WTC11 (cell line): ENCODE measurements at regions not wholly inside any gene's neighbourhood (a gene's known extent, or its start where the extent isn't known, plus 50 kb on each side); places are given as distances from the start of the nearest gene placed in this dataset.
"Not testable (repeated sequence)": the region's sequence is repeated elsewhere in the genome, so short reads cannot be mapped to it uniquely, and the experiment has no call there.

Experiments used
- ATAC-seq: fragments of 200-7000 bp; cut with Tn5 transposase; 2 replicates; pipeline ENCODE4 v1.10.0; 2021; ENCODE audit warnings: mild to moderate bottlenecking, moderate library complexity
- CTCF ChIA-PET: fragments of 300-600 bp; sonication (Branson Sonifier 250); formaldehyde crosslinking; loops from one replicate; lab custom pipeline; 2021; ENCODE audit warnings: antibody characterized with exemption; lab: Charles Lee
- POLR2A ChIA-PET: fragments of 350-600 bp; sonication (Branson Sonifier 250); formaldehyde crosslinking; loops from one replicate; lab custom pipeline; 2021; ENCODE audit warnings: antibody characterized with exemption; lab: Charles Lee
- DNase-seq: peaks from one replicate; pipeline ENCODE4 v3.0.0; 2021; ENCODE audit warnings: low spot score
- H3K27ac Mint-ChIP-seq: 2 replicates; pipeline ENCODE4 v1.8.0; 2021; ENCODE audit warnings: mixed read lengths
- H3K27me3 Mint-ChIP-seq: 2 replicates; pipeline ENCODE4 v1.8.0; 2021; ENCODE audit warnings: low read depth, mild to moderate bottlenecking, moderate library complexity, mixed read lengths
- H3K36me3 Mint-ChIP-seq: 2 replicates; pipeline ENCODE4 v1.8.0; 2021; ENCODE audit warnings: mixed read lengths
- H3K4me1 Mint-ChIP-seq: 2 replicates; pipeline ENCODE4 v1.8.0; 2022; ENCODE audit warnings: mixed read lengths
- H3K4me3 Mint-ChIP-seq: 2 replicates; pipeline ENCODE4 v1.8.0; 2021; ENCODE audit warnings: mild to moderate bottlenecking, moderate library complexity, mixed read lengths
- H3K9me3 Mint-ChIP-seq: 2 replicates; pipeline ENCODE4 v1.8.0; 2021; ENCODE audit warnings: mixed read lengths
- ATF1 ChIP-seq: sonication (generic); formaldehyde crosslinking; IDR thresholded peaks from 2 replicates; pipeline ENCODE4 v1.8.1; 2023; ENCODE audit warnings: mild to moderate bottlenecking, moderate library complexity, missing genetic modification reagents
- CREB1 ChIP-seq: sonication (generic); formaldehyde crosslinking; IDR thresholded peaks from 2 replicates; pipeline ENCODE4 v1.8.0; 2023; ENCODE audit warnings: mild to moderate bottlenecking, missing genetic modification reagents
- CREM ChIP-seq: sonication (generic); formaldehyde crosslinking; IDR thresholded peaks from 2 replicates; pipeline ENCODE4 v1.8.1; 2022; ENCODE audit warnings: mild to moderate bottlenecking, missing genetic modification reagents, moderate library complexity
- CTCF ChIP-seq: fragments of 200-600 bp; IDR thresholded peaks from 2 replicates; pipeline ENCODE4 v1.8.0; 2022; ENCODE audit warnings: antibody characterized with exemption
- ERG ChIP-seq: fragments of 250-450 bp; sonication (Bioruptor Pico); IDR thresholded peaks from 2 replicates; pipeline ENCODE4 v1.8.0; 2021; ENCODE audit warnings: mild to moderate bottlenecking
- NFYB ChIP-seq: sonication (generic); formaldehyde crosslinking; conservative IDR thresholded peaks from 2 replicates; pipeline ENCODE4 v1.8.0; 2022; ENCODE audit warnings: low read depth, missing genetic modification reagents
- NR3C1 ChIP-seq: sonication (generic); formaldehyde crosslinking; conservative IDR thresholded peaks from 2 replicates; pipeline ENCODE4 v1.8.1; 2023; ENCODE audit warnings: low read depth, mild to moderate bottlenecking, missing genetic modification reagents
- SMAD4 ChIP-seq: sonication (generic); formaldehyde crosslinking; IDR thresholded peaks from 2 replicates; pipeline ENCODE4 v1.8.0; 2022; ENCODE audit warnings: mild to moderate bottlenecking, missing genetic modification reagents
- ZBTB43 ChIP-seq: sonication (generic); formaldehyde crosslinking; IDR thresholded peaks from 2 replicates; pipeline ENCODE4 v1.8.1; 2023; ENCODE audit warnings: mild to moderate bottlenecking, missing genetic modification reagents
- ZNF219 ChIP-seq: sonication (generic); formaldehyde crosslinking; IDR thresholded peaks from 2 replicates; pipeline ENCODE4 v1.8.0; 2023; ENCODE audit warnings: missing genetic modification reagents, mild to moderate bottlenecking, borderline replicate concordance
- ZNF512 ChIP-seq: sonication (generic); formaldehyde crosslinking; IDR thresholded peaks from 2 replicates; pipeline ENCODE4 v1.8.1; 2022; ENCODE audit warnings: missing genetic modification reagents, borderline replicate concordance
- TF ChIP-seq, protein P1 (sequence below): sonication (generic); formaldehyde crosslinking; IDR thresholded peaks from 2 replicates; pipeline ENCODE4 v1.8.1; 2022; ENCODE audit warnings: mild to moderate bottlenecking, missing genetic modification reagents, moderate library complexity, borderline replicate concordance
- TF ChIP-seq, protein P2 (sequence below): sonication (generic); formaldehyde crosslinking; IDR thresholded peaks from 2 replicates; pipeline ENCODE4 v1.8.1; 2022; ENCODE audit warnings: mild to moderate bottlenecking, moderate library complexity, missing genetic modification reagents
- TF ChIP-seq, protein P3 (sequence below): sonication (generic); formaldehyde crosslinking; IDR thresholded peaks from 2 replicates; pipeline ENCODE4 v1.8.0; 2023; ENCODE audit warnings: missing genetic modification reagents, mild to moderate bottlenecking, borderline replicate concordance
- TF ChIP-seq, protein P4 (sequence below): sonication (generic); formaldehyde crosslinking; conservative IDR thresholded peaks from 2 replicates; pipeline ENCODE4 v1.8.1; 2022; ENCODE audit warnings: mild to moderate bottlenecking, missing genetic modification reagents

GRCh38 chr7:66438703-66439405, 189.8 kb upstream of the KCTD7 start:
- H3K4me1 Mint-ChIP-seq, ATAC-seq, H3K27me3 Mint-ChIP-seq, DNase-seq, H3K36me3 Mint-ChIP-seq, H3K9me3 Mint-ChIP-seq, POLR2A ChIA-PET, H3K4me3 Mint-ChIP-seq, CTCF ChIA-PET, H3K27ac Mint-ChIP-seq: not testable (repeated sequence)

DNA sequence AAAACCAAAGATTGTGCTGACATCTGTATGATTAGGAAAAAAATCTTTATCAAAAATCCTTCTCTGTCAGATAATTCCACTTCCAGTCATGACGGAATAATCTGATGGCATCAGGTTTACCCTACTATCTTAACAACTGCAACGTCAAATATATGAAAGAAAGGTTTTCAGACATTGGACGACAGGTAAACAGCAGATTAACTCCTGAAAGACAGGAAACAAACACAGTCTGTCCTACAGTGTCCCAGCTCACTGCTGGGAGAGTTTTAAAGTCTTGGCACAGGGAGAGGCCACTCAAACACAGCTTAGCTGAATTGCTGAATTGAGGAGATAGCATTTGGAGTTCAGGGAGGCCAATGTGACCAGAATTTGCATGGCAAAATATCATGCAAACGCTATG, 186.3 kb upstream of the KCTD7 start:
- ATAC-seq: no peak
- no peaks in the 10 kb centered on the region for H3K4me1 Mint-ChIP-seq

More for the DNA sequence above, 186.3 kb upstream of the KCTD7 start:
- Mint-ChIP-seq H3K4me3 (no peak overlapping the region), H3K36me3 (no peaks in the 10 kb centered on the region), H3K9me3 (no peaks in the 10 kb centered on the region), H3K27ac (0 out of 2 replicates have a peak overlapping the region, but pooled peaks have one; percentile 4), H3K27me3 (no peaks in the 10 kb centered on the region)
- TF ChIP-seq, protein P1, sequence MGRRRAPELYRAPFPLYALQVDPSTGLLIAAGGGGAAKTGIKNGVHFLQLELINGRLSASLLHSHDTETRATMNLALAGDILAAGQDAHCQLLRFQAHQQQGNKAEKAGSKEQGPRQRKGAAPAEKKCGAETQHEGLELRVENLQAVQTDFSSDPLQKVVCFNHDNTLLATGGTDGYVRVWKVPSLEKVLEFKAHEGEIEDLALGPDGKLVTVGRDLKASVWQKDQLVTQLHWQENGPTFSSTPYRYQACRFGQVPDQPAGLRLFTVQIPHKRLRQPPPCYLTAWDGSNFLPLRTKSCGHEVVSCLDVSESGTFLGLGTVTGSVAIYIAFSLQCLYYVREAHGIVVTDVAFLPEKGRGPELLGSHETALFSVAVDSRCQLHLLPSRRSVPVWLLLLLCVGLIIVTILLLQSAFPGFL: no peak
- TF ChIP-seq ATF1 (CRISPR knock-in tag) (no peak), SMAD4 (CRISPR knock-in tag) (no peak), ERG (no peak), CREM (CRISPR knock-in tag) (no peak), ZBTB43 (CRISPR knock-in tag) (no peak), ZNF219 (CRISPR knock-in tag) (no peak), CTCF (no peak), NR3C1 (no peak), NFYB (no peak), ZNF512 (CRISPR knock-in tag) (no peak), CREB1 (no peak)
- TF ChIP-seq, protein P2, sequence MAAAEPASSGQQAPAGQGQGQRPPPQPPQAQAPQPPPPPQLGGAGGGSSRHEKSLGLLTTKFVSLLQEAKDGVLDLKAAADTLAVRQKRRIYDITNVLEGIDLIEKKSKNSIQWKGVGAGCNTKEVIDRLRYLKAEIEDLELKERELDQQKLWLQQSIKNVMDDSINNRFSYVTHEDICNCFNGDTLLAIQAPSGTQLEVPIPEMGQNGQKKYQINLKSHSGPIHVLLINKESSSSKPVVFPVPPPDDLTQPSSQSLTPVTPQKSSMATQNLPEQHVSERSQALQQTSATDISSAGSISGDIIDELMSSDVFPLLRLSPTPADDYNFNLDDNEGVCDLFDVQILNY (CRISPR knock-in tag): no peak
- TF ChIP-seq, protein P3, sequence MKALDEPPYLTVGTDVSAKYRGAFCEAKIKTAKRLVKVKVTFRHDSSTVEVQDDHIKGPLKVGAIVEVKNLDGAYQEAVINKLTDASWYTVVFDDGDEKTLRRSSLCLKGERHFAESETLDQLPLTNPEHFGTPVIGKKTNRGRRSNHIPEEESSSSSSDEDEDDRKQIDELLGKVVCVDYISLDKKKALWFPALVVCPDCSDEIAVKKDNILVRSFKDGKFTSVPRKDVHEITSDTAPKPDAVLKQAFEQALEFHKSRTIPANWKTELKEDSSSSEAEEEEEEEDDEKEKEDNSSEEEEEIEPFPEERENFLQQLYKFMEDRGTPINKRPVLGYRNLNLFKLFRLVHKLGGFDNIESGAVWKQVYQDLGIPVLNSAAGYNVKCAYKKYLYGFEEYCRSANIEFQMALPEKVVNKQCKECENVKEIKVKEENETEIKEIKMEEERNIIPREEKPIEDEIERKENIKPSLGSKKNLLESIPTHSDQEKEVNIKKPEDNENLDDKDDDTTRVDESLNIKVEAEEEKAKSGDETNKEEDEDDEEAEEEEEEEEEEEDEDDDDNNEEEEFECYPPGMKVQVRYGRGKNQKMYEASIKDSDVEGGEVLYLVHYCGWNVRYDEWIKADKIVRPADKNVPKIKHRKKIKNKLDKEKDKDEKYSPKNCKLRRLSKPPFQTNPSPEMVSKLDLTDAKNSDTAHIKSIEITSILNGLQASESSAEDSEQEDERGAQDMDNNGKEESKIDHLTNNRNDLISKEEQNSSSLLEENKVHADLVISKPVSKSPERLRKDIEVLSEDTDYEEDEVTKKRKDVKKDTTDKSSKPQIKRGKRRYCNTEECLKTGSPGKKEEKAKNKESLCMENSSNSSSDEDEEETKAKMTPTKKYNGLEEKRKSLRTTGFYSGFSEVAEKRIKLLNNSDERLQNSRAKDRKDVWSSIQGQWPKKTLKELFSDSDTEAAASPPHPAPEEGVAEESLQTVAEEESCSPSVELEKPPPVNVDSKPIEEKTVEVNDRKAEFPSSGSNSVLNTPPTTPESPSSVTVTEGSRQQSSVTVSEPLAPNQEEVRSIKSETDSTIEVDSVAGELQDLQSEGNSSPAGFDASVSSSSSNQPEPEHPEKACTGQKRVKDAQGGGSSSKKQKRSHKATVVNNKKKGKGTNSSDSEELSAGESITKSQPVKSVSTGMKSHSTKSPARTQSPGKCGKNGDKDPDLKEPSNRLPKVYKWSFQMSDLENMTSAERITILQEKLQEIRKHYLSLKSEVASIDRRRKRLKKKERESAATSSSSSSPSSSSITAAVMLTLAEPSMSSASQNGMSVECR (CRISPR knock-in tag): no peak
- TF ChIP-seq, protein P4, sequence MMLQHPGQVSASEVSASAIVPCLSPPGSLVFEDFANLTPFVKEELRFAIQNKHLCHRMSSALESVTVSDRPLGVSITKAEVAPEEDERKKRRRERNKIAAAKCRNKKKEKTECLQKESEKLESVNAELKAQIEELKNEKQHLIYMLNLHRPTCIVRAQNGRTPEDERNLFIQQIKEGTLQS: no peak
- ChIA-PET CTCF (interaction anchor here (1.3 kb wide), 1 partner anchor 22 kb away, joined by 8 read pairs; no protein-coding TSS in a partner anchor), POLR2A (no interaction called here)
- DNase-seq: no peak
